SW480 (cell line): ENCODE measurements at regions not wholly inside any gene's neighbourhood (a gene's known extent, or its start where the extent isn't known, plus 50 kb on each side); places are given as distances from the start of the nearest gene placed in this dataset.

Experiments
- DNase-seq: peaks from one replicate; pipeline ENCODE4 v3.0.0-alpha.2; 2016; ENCODE audit warnings: low spot score

GRCh38 chr4:24164054-24164693, 274.3 kb upstream of the PPARGC1A start:
- DNase-seq = no peak

GRCh38 chr4:24163314-24163713, 273.5 kb upstream of the PPARGC1A start:
- no peak for DNase-seq

- DNase-seq = no peak
These were observed 270.5 kb upstream of the PPARGC1A start for GRCh38 chr4:24160358-24160757.

GRCh38 chr4:24158031-24158430, 268.2 kb upstream of the PPARGC1A start:
- no peak for DNase-seq

- no peak for DNase-seq
These were observed 260.2 kb upstream of the PPARGC1A start for GRCh38 chr4:24150034-24150433.

GRCh38 chr4:24146127-24146526, 256.3 kb upstream of the PPARGC1A start:
- DNase-seq = no peak

GRCh38 chr4:24145591-24145990, 255.7 kb upstream of the PPARGC1A start:
- no peak for DNase-seq

- DNase-seq = no peak
These were observed 254.5 kb upstream of the PPARGC1A start for GRCh38 chr4:24144381-24144780.

GRCh38 chr4:24143741-24144140, 253.9 kb upstream of the PPARGC1A start:
- no peak for DNase-seq

GRCh38 chr4:24141836-24142235, 252.0 kb upstream of the PPARGC1A start:
- no peak for DNase-seq

GRCh38 chr4:24140892-24141291, 251.0 kb upstream of the PPARGC1A start:
- no peak for DNase-seq

GRCh38 chr4:24137671-24138601, 248.1 kb upstream of the PPARGC1A start:
- DNase-seq = no peak

- DNase-seq = no peak
These were observed 242.3 kb upstream of the PPARGC1A start for GRCh38 chr4:24131954-24132673.

- DNase-seq = no peak
These were observed 240.8 kb upstream of the PPARGC1A start for GRCh38 chr4:24130637-24131036.

- DNase-seq = no peak
These were observed 236.9 kb upstream of the PPARGC1A start for GRCh38 chr4:24126776-24127175.

GRCh38 chr4:24121395-24122175, 231.7 kb upstream of the PPARGC1A start:
- DNase-seq = no peak

GRCh38 chr4:24117975-24118374, 228.1 kb upstream of the PPARGC1A start:
- DNase-seq = no peak

- no peak for DNase-seq
These were observed 226.3 kb upstream of the PPARGC1A start for GRCh38 chr4:24116107-24116506.

GRCh38 chr4:24114919-24115500, 225.2 kb upstream of the PPARGC1A start:
- no peak for DNase-seq

- DNase-seq = no peak
These were observed 224.6 kb upstream of the PPARGC1A start for GRCh38 chr4:24114444-24114843.

GRCh38 chr4:24112466-24112865, 222.6 kb upstream of the PPARGC1A start:
- DNase-seq = no peak

- DNase-seq = no peak
These were observed 218.7 kb upstream of the PPARGC1A start for GRCh38 chr4:24108567-24108966.
